ENCODE measurements at regions not wholly inside any gene's neighbourhood (a gene's known extent, or its start where the extent isn't known, plus 50 kb on each side); places are given as distances from the start of the nearest gene placed in this dataset.

- WGBS, 2 experiments (ENCODE audit: insufficient coverage in 2 of 2), result 80 to 100% methylated on average over 1 of the region's 3 CpGs
- H3K4me3 ChIP-seq (ENCODE audit: extremely low read depth, insufficient read depth, low read length, poor library complexity, severe bottlenecking), result no peak overlapping the region
- no peak overlapping the region for H3K27ac ChIP-seq (ENCODE audit: low read depth, low read length, severe bottlenecking)
- no peaks in the 10 kb centered on the region for H3K9me3 ChIP-seq (ENCODE audit: control insufficient read depth, low read length)
- no peaks in the 10 kb centered on the region for H3K4me1 ChIP-seq (ENCODE audit: control insufficient read depth, insufficient read depth, low read length, poor library complexity, severe bottlenecking)
- H3K36me3 ChIP-seq (ENCODE audit: control insufficient read depth, insufficient read depth, low read length), result no peaks in the 10 kb centered on the region
Observed at GRCh38 chr10:117950408-117950807, 96.3 kb downstream of the RAB11FIP2 start.
